Endothelial cell of hepatic sinusoid (primary cell): ENCODE measurements at regions not wholly inside any gene's neighbourhood (a gene's known extent, or its start where the extent isn't known, plus 50 kb on each side); places are given as distances from the start of the nearest gene placed in this dataset.
"Not testable (repeated sequence)": the region's sequence is repeated elsewhere in the genome, so short reads cannot be mapped to it uniquely, and the experiment has no call there.

Source experiments
- in situ Hi-C: cut with HindIII; loops from 2 replicates; pipeline ENCODE4 v1.10.0; 2017; ENCODE audit warnings: low sequenced_read_pairs

DNA sequence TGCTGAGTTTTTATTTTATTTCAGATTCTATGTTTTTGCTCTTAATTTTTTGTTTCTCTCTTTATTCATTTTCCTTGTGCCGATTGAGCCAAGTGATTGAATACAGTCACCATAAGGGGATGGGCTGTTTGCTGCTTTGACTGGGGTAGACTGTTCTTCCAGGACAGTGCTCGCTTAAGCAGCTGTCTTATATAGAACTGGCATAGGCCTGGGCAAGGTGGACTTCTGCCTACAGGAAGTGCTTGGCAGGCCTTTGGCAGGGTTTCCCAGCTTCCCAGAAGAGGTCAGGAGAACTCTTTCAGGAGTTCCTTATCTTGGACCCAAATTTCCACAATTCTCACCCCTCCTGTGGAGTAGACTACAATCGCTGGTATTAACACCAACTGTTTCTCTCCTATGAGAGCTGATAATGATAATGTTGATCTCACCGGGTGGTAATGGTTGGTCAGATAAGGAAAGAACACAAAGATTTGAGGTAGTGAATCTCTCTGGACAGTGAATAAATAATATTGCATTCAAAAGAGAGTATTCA is 207.5 kb upstream of the ST6GAL2 start:
- in situ Hi-C loops, result no loop called here

DNA sequence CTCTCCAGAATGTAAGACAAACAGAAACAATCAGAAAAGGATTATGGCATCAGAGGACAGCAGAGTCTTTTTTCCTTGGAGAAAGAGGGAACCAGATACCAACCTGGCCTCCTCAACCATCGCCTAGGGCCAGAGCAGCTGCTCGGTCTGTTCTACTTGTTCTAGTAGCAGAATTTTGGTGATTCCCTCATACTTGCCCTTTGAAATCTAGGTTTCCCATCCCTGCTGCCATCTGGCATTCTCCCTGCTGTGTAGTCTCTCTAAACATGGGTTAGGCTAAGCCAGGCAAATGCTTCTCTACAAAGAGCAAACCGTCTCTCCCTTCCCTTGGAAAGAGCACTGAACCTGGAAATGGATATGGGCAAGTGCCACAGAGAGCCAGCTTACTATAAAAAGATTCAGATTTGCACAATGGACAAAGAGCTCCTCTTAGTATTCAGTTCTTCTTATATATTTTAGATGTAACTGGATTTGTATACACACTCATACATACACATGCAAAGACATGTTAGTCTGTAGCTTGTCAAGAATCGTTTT is 208.6 kb upstream of the ST6GAL2 start:
- in situ Hi-C loops, result no loop called here

GRCh38 chr2:107102176-107102575 is 216.2 kb upstream of the ST6GAL2 start:
- in situ Hi-C loops, result no loop called here

GRCh38 chr2:107107351-107107750 is 221.4 kb upstream of the ST6GAL2 start:
- in situ Hi-C loops, result no loop called here

DNA sequence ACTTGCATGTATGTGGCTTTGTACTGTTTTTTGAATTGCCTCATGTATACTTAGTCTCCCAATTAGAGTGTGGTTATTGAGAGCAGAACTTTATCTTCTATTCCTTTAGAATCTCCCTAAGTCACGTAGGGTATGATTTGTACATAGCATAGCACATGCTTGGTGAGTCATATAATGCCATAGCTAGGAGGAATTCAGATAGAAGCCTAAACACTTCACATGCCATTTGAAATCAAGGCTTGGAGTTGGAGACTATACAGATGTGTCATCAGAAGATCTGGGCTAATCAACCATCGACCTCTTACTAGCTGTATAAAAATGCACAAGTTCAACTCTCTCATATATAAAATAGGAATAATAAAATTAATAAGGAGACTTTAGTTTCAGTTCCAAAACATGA is 222.6 kb upstream of the ST6GAL2 start:
- in situ Hi-C loops, result no loop called here

- in situ Hi-C loops, result no loop called here
Observed at GRCh38 chr2:107111623-107112022, 225.7 kb upstream of the ST6GAL2 start.

- in situ Hi-C loops, result no loop called here
Observed at GRCh38 chr2:107112561-107112960, 226.6 kb upstream of the ST6GAL2 start.

DNA sequence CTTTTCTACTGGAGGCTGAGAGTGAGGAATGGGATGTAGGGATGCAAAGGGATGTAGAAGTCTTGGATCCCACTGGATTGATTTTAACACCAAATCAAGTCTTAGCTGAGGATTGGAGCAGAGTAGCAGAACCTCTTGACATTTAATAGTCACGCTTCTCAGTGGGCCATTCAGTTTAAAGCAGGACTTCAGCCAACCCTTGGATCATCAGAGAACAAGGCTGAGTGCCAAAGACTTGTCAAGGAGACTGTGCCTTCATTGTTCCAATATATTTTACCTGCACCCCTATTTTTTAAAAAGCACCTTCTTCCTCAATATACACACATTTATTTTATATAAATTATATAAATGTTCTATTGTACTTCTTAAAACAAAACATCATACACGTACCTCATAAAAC is 242.4 kb upstream of the ST6GAL2 start:
- in situ Hi-C loops, result no loop called here

DNA sequence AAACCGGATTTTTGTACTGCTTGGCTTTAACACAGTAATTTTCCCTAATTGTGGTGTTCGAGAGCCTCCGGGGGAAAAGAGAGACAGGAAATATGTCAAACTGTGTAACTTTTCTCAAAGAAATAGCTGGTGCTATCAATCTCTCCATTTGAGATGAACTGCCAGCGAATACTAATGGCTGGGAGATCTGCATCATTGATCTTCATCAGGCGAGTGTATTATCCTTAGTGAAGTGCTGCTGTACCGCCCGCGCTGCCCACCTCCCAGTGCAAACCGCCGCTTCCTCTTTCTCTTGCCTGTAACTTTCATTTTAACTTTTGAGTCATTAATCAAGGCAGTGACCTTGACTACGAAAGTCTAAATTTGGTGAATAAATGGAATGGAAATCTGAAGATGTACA is 246.1 kb upstream of the ST6GAL2 start:
- in situ Hi-C loops, result no loop called here

DNA sequence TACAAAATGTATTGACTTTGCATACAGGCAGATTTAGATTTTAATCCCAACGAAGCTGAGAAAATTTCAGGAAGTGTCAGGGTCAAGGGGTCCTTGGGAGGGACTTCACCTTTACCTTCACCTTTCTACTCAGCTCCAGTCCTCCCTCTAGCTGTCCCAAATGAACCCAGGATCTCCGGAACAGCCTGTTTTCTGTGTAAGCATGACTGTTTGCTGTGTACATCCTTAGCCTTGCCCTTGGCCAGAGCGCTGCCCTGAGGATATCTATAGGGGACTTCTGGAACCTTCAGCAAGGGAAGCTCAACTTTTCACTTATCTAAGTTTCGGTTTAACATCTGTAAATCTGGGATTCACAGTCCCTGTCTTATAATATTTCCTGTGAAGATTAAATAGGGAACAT is 246.8 kb upstream of the ST6GAL2 start:
- in situ Hi-C loops, result no loop called here

GRCh38 chr2:107133412-107133811 is 247.4 kb upstream of the ST6GAL2 start:
- in situ Hi-C loops, result no loop called here

- in situ Hi-C loops, result no loop called here
Observed at GRCh38 chr2:107136733-107137132, 250.8 kb upstream of the ST6GAL2 start.

- in situ Hi-C loops, result no loop called here
Observed at GRCh38 chr2:107137706-107138105, 251.7 kb upstream of the ST6GAL2 start.

DNA sequence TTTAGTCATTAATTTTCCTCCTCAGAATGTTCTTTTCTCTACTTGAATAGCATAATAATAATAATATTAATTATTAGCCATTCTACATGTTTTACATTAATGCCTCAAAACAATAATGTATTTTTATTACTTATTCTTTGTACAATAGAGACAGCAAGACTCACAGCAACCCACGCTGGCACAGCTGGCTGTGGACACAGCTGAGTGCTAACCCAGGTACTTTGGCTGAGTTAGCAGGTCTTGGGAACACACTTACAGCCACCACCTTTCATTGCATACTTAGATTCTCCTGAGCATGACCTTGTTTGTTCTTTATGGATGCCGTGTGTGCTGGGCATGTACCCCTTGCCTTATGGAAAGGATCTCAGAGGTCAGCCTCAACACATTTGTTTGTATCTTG is 260.2 kb upstream of the ST6GAL2 start:
- in situ Hi-C loops, result no loop called here

GRCh38 chr2:107146645-107147044 is 260.7 kb upstream of the ST6GAL2 start:
- in situ Hi-C loops, result not testable (repeated sequence)

GRCh38 chr2:107148055-107148454 is 262.1 kb upstream of the ST6GAL2 start:
- in situ Hi-C loops, result no loop called here

- in situ Hi-C loops, result no loop called here
Observed at GRCh38 chr2:107148496-107148895, 262.5 kb upstream of the ST6GAL2 start.

DNA sequence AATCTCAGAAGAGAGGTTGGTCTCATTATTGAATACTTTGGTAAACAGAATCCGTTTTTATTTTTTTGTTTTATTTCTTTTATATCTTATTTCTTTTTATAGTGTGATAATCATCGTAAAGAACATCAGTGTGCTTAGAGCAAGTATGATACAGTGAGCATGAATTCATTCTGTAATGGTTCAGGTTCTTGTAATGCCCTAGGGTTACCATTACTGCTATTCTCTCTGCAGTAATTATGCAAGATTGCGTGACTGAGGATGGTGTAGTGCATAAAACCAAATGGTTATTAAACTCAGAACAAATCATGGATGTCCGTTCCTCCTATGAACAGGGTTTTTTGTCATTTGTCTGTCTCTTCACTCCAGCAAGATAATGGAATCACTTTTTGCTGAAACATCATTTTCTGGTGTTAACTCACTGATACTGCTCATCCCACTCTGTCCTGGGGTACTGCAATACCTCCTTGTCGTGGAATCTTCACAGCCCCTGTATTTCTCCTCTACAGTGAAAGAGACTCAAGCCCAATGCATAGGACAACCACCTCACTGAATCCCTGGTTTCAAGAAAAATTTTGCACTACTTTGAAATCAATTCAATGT is 274.8 kb upstream of the ST6GAL2 start:
- in situ Hi-C loops, result no loop called here

GRCh38 chr2:107168141-107168540 is 282.2 kb upstream of the ST6GAL2 start:
- in situ Hi-C loops, result no loop called here

DNA sequence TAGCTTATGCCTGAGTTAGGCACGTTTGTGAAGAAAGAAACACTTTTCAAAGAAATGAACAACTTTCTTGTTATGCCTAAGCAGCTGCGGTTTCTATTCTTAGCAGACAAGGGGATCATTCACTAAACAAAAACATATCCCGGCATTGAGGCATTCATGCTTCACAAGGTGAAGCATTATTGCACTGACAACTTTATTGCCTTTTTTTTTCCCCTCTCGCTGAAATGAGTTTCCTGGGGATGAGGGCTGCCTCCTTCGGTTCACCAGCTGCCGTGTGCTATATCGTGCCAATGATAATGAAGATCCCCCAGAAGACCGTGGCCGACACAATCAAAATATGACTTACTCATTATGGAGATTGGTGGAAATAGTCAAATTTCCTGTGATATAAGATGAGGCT is 288.2 kb upstream of the ST6GAL2 start:
- in situ Hi-C loops, result no loop called here

GRCh38 chr2:107182981-107183380 is 297.0 kb upstream of the ST6GAL2 start:
- in situ Hi-C loops, result no loop called here

DNA sequence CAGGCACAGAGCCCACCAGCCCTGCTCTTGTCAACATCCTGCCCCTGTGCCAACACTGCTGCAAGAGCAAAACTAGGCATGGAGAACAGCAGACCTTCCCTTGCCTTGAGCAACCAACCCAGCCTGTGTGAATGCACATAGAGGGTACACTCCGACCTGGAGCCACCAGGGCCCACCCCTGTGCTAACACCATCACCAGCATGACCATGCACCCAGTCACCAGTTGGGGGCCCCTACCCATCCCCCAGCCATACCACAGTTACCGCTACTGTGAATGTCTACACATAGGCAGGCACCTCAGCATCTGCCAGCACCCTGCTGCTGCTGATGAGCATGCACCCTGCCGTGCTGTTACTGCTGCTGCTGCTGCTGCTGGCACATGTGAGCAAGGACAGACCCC is 301.9 kb upstream of the ST6GAL2 start:
- in situ Hi-C loops, result no loop called here

GRCh38 chr2:107195631-107196030 is 309.7 kb upstream of the ST6GAL2 start:
- in situ Hi-C loops, result no loop called here
